OCI-LY3 (cell line): ENCODE measurements at regions not wholly inside any gene's neighbourhood (a gene's known extent, or its start where the extent isn't known, plus 50 kb on each side); places are given as distances from the start of the nearest gene placed in this dataset.

Source experiments
- H2AFZ ChIP-seq: fragments of 200-600, 300-600 bp; shearing (Covaris generic); 2 replicates; pipeline ENCODE4 v1.6.0; 2014; ENCODE audit warnings: antibody characterized with exemption, low read depth, low read length
- H3K27ac ChIP-seq: fragments of 200-600, 300-600 bp; sonication (generic); 2 replicates; pipeline ENCODE4 v1.5.1; 2014; ENCODE audit warnings: mild to moderate bottlenecking, low read length, moderate library complexity, mixed read lengths
- H3K27me3 ChIP-seq: fragments of 200-600, 300-600 bp; sonication (generic); 2 replicates; pipeline ENCODE4 v1.6.1; 2014; ENCODE audit warnings: low read depth, low read length, mixed read lengths
- H3K36me3 ChIP-seq: fragments of 200-600, 300-600 bp; sonication (generic); replicated peaks from 2 replicates; pipeline ENCODE3; 2014; ENCODE audit warnings: low read depth, low read length, mixed read lengths
- H3K4me1 ChIP-seq: fragments of 300-600, 200-600 bp; sonication (generic); 2 replicates; pipeline ENCODE4 v1.6.1; 2014; ENCODE audit warnings: low read length, mixed read lengths
- H3K4me2 ChIP-seq: fragments of 200-600, 300-600 bp; sonication (generic); 2 replicates; pipeline ENCODE4 v1.6.1; 2014; ENCODE audit warnings: low read length, mixed read lengths
- H3K4me3 ChIP-seq: fragments of 300-600, 200-600 bp; sonication (generic); 2 replicates; pipeline ENCODE4 v1.5.1; 2014; ENCODE audit warnings: antibody characterized with exemption, mild to moderate bottlenecking, low read length, moderate library complexity
- H3K79me2 ChIP-seq: fragments of 300-600, 200-600 bp; shearing (Covaris generic); 2 replicates; pipeline ENCODE4 v1.6.1; 2014; ENCODE audit warnings: mild to moderate bottlenecking, low read length, mixed read lengths
- H3K9ac ChIP-seq: fragments of 300-600, 200-600 bp; shearing (Covaris generic); 2 replicates; pipeline ENCODE4 v1.6.0; 2014; ENCODE audit warnings: mild to moderate bottlenecking, low read length, moderate library complexity
- H3K9me3 ChIP-seq: fragments of 200-600, 300-600 bp; shearing (Covaris generic); 2 replicates; pipeline ENCODE4 v1.6.1; 2014; ENCODE audit warnings: low read length, mixed read lengths; ENCODE audit not compliant: insufficient read depth
- H4K20me1 ChIP-seq: fragments of 200-600, 300-600 bp; sonication (generic); 2 replicates; pipeline ENCODE4 v1.6.1; 2016; ENCODE audit warnings: low read length, mixed read lengths; ENCODE audit not compliant: insufficient read depth
- CTCF ChIP-seq: fragments of 200-600, 300-600 bp; sonication (generic); IDR thresholded peaks from 2 replicates; pipeline ENCODE4 v1.5.1; 2014; ENCODE audit warnings: antibody characterized with exemption, low read length, low read depth
- EZH2phosphoT487 ChIP-seq: fragments of 200-600 bp; shearing (Covaris generic); IDR thresholded peaks from 2 replicates; pipeline ENCODE4 v1.6.1; 2018; ENCODE audit warnings: antibody characterized with exemption, mixed run types, low read depth

- no peaks in the 10 kb centered on the region for H3K36me3 ChIP-seq
- H3K79me2 ChIP-seq, result no peaks in the 10 kb centered on the region
- no peak overlapping the region for H2AFZ ChIP-seq
- no peaks in the 10 kb centered on the region for H3K27me3 ChIP-seq
- no peak for TF ChIP-seq EZH2phosphoT487
- TF ChIP-seq CTCF, result no peak
- H3K27ac ChIP-seq, result no peak overlapping the region
- H3K4me2 ChIP-seq, result no peak overlapping the region
- no peak overlapping the region for H3K9ac ChIP-seq
- H3K4me1 ChIP-seq, result peaks cover 7% of the 10 kb centered on the region; the same call in 1 of the 2 replicates
- H4K20me1 ChIP-seq, result no peaks in the 10 kb centered on the region
- H3K9me3 ChIP-seq, result no peaks in the 10 kb centered on the region
- H3K4me3 ChIP-seq, result no peak overlapping the region
Measured at GRCh38 chr3:75136100-75136897, 521.8 kb upstream of the CNTN3 start.

- H3K27ac ChIP-seq, result no peak overlapping the region
- H3K36me3 ChIP-seq, result no peaks in the 10 kb centered on the region
- no peak overlapping the region for H2AFZ ChIP-seq
- no peaks in the 10 kb centered on the region for H4K20me1 ChIP-seq
- peaks cover 7% of the 10 kb centered on the region; the same call in 1 of the 2 replicates for H3K4me1 ChIP-seq
- no peaks in the 10 kb centered on the region for H3K79me2 ChIP-seq
- no peak overlapping the region for H3K4me2 ChIP-seq
- H3K4me3 ChIP-seq, result no peak overlapping the region
- no peak overlapping the region for H3K9ac ChIP-seq
- H3K27me3 ChIP-seq, result no peaks in the 10 kb centered on the region
- no peaks in the 10 kb centered on the region for H3K9me3 ChIP-seq
- TF ChIP-seq EZH2phosphoT487 (no peak), CTCF (no peak)
Measured at GRCh38 chr3:75138345-75138744, 523.9 kb upstream of the CNTN3 start.

GRCh38 chr3:75140904-75141615 is 523.1 kb upstream of the FRG2C start:
- Histone ChIP-seq H3K79me2 (no peaks in the 10 kb centered on the region), H3K27ac (no peak overlapping the region), H3K9ac (no peak overlapping the region), H3K4me3 (no peak overlapping the region), H4K20me1 (no peaks in the 10 kb centered on the region), H3K36me3 (no peaks in the 10 kb centered on the region), H3K4me2 (no peak overlapping the region), H3K27me3 (no peaks in the 10 kb centered on the region), H3K4me1 (peaks cover 6% of the 10 kb centered on the region; the same call in 1 of the 2 replicates), H3K9me3 (no peaks in the 10 kb centered on the region), H2AFZ (no peak overlapping the region)
- TF ChIP-seq EZH2phosphoT487, result no peak
- TF ChIP-seq CTCF, result no peak; the same call in 1 of the 2 replicates

- H4K20me1 ChIP-seq, result no peaks in the 10 kb centered on the region
Measured at GRCh38 chr3:75144406-75144805, 519.7 kb upstream of the FRG2C start.

More at GRCh38 chr3:75144406-75144805, 519.7 kb upstream of the FRG2C start:
- Histone ChIP-seq H3K9me3 (no peaks in the 10 kb centered on the region), H3K27me3 (no peaks in the 10 kb centered on the region), H3K36me3 (no peaks in the 10 kb centered on the region), H3K79me2 (no peaks in the 10 kb centered on the region), H3K4me2 (no peak overlapping the region), H2AFZ (no peak overlapping the region), H3K9ac (no peak overlapping the region), H3K27ac (no peak overlapping the region), H3K4me1 (no peaks in the 10 kb centered on the region), H3K4me3 (no peak overlapping the region)
- TF ChIP-seq CTCF (no peak), EZH2phosphoT487 (no peak)
